ENCODE measurements at regions not wholly inside any gene's neighbourhood (a gene's known extent, or its start where the extent isn't known, plus 50 kb on each side); places are given as distances from the start of the nearest gene placed in this dataset.
A peak's percentile ranks its signal among the peaks of the same experiment; 100 is the strongest.

GRCh38 chr13:84272877-84273562 lies 390.7 kb upstream of the SLITRK1 start:
- Histone ChIP-seq H3K4me1 (ENCODE audit: insufficient read depth) (no peaks in the 10 kb centered on the region), H4K20me1 (ENCODE audit: insufficient read depth, poor library complexity, severe bottlenecking) (no peaks in the 10 kb centered on the region), H3K9me3 (ENCODE audit: low read depth) (no peaks in the 10 kb centered on the region), H3K36me3 (replicated peaks; ENCODE audit: insufficient read depth, low read depth) (no peaks in the 10 kb centered on the region), H3K27ac (no peak overlapping the region), H3K4me2 (no peak overlapping the region), H3K27me3 (no peaks in the 10 kb centered on the region), H2AFZ (no peak overlapping the region), H3K9me2 (replicated peaks; ENCODE audit: insufficient read depth) (no peaks in the 10 kb centered on the region), H3K4me3 (no peak overlapping the region), H3K79me2 (no peaks in the 10 kb centered on the region)
- no peak for DNase-seq (ENCODE audit: low spot score)
- TF ChIP-seq, protein P1, sequence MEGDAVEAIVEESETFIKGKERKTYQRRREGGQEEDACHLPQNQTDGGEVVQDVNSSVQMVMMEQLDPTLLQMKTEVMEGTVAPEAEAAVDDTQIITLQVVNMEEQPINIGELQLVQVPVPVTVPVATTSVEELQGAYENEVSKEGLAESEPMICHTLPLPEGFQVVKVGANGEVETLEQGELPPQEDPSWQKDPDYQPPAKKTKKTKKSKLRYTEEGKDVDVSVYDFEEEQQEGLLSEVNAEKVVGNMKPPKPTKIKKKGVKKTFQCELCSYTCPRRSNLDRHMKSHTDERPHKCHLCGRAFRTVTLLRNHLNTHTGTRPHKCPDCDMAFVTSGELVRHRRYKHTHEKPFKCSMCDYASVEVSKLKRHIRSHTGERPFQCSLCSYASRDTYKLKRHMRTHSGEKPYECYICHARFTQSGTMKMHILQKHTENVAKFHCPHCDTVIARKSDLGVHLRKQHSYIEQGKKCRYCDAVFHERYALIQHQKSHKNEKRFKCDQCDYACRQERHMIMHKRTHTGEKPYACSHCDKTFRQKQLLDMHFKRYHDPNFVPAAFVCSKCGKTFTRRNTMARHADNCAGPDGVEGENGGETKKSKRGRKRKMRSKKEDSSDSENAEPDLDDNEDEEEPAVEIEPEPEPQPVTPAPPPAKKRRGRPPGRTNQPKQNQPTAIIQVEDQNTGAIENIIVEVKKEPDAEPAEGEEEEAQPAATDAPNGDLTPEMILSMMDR (IDR thresholded peaks at IDR 0.05; ENCODE audit: poor library complexity), result no peak
- TF ChIP-seq EZH2 (IDR thresholded peaks at IDR 0.05; ENCODE audit: borderline replicate concordance), result no peak
- no peak for TF ChIP-seq EZH2phosphoT487 (IDR thresholded peaks at IDR 0.05; ENCODE audit: low read depth, severe bottlenecking, unreplicated experiment)
- WGBS (ENCODE audit: low lambda C conversion rate, missing lambda C conversion rate), result 81% methylated on average over 6 of the region's 6 CpGs

DNA sequence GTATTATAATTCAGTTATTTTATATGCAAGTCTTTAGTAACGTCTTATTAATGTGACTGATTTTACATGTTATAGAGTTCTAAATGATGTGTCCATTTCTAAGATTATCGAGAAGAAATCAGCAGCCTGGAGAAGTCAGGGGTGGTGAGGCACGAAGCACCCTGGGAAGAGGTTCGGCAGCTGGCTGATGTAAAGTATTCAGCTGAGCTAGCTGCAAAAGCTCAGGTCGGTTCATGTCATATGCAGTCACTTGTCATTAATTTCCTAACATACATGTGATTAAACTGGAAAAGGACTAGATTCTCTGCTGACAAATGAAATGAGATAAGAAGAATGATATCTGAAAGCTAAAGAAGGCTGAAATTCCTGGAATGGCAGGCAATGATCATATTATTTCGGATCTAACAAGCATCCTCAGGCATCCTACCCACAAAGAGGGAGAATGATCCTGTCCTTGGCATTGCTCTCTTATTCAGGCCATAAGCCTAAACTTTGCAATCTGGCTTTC lies 383.0 kb upstream of the SLITRK1 start:
- TF ChIP-seq EZH2 (IDR thresholded peaks at IDR 0.05; ENCODE audit: borderline replicate concordance), result no peak
- no peak for TF ChIP-seq EZH2phosphoT487 (IDR thresholded peaks at IDR 0.05; ENCODE audit: low read depth, severe bottlenecking, unreplicated experiment)
- TF ChIP-seq, protein P1 (IDR thresholded peaks at IDR 0.05; ENCODE audit: poor library complexity), result no peak
- Histone ChIP-seq H3K27me3 (no peaks in the 10 kb centered on the region), H3K36me3 (replicated peaks; ENCODE audit: insufficient read depth, low read depth) (no peaks in the 10 kb centered on the region), H3K4me1 (ENCODE audit: insufficient read depth) (no peaks in the 10 kb centered on the region), H3K9me3 (ENCODE audit: low read depth) (no peaks in the 10 kb centered on the region), H2AFZ (no peak overlapping the region), H3K4me2 (no peak overlapping the region), H3K79me2 (no peaks in the 10 kb centered on the region), H4K20me1 (ENCODE audit: insufficient read depth, poor library complexity, severe bottlenecking) (no peaks in the 10 kb centered on the region), H3K27ac (no peak overlapping the region), H3K9me2 (replicated peaks; ENCODE audit: insufficient read depth) (no peaks in the 10 kb centered on the region), H3K4me3 (no peak overlapping the region)
- WGBS (ENCODE audit: low lambda C conversion rate, missing lambda C conversion rate), result 79% methylated on average over 6 of the region's 6 CpGs
- no peak for DNase-seq (ENCODE audit: low spot score)

- Histone ChIP-seq H3K79me2 (no peaks in the 10 kb centered on the region), H3K27ac (no peak overlapping the region), H3K4me3 (no peak overlapping the region), H4K20me1 (ENCODE audit: insufficient read depth, poor library complexity, severe bottlenecking) (no peaks in the 10 kb centered on the region), H3K9me2 (replicated peaks; ENCODE audit: insufficient read depth) (no peaks in the 10 kb centered on the region), H3K4me2 (peak overlapping the region; percentile 13), H3K36me3 (replicated peaks; ENCODE audit: insufficient read depth, low read depth) (no peaks in the 10 kb centered on the region), H3K4me1 (ENCODE audit: insufficient read depth) (no peaks in the 10 kb centered on the region), H3K27me3 (no peaks in the 10 kb centered on the region), H2AFZ (no peak overlapping the region), H3K9me3 (ENCODE audit: low read depth) (no peaks in the 10 kb centered on the region)
- no peak for TF ChIP-seq EZH2 (IDR thresholded peaks at IDR 0.05; ENCODE audit: borderline replicate concordance)
- TF ChIP-seq, protein P1 (IDR thresholded peaks at IDR 0.05; ENCODE audit: poor library complexity), result no peak
- no peak for TF ChIP-seq EZH2phosphoT487 (IDR thresholded peaks at IDR 0.05; ENCODE audit: low read depth, severe bottlenecking, unreplicated experiment)
- peak; percentile 4 for DNase-seq (ENCODE audit: low spot score)
- WGBS (ENCODE audit: low lambda C conversion rate, missing lambda C conversion rate), result 68% methylated on average over 9 of the region's 9 CpGs
Observed at GRCh38 chr13:84263354-84264069, 381.2 kb upstream of the SLITRK1 start.
